SK-N-SH (cell line): ENCODE measurements at regions not wholly inside any gene's neighbourhood (a gene's known extent, or its start where the extent isn't known, plus 50 kb on each side); places are given as distances from the start of the nearest gene placed in this dataset.

Experiments used
- CTCF ChIA-PET: fragments of 300-600, 350-600 bp; formaldehyde crosslinking; extraction: SDS; loops from one replicate; lab custom pipeline; 2021; lab: Yijun Ruan, JAX
- POLR2A ChIA-PET: fragments of 350-600 bp; sonication (Branson Sonifier 250); formaldehyde crosslinking; extraction: SDS; loops from one replicate; lab custom pipeline; 2020; ENCODE audit warnings: antibody characterized with exemption, inconsistent platforms; lab: Yijun Ruan, JAX
- DNase-seq: peaks from one replicate; pipeline ENCODE4 v3.0.0; 2012
- H2AFZ ChIP-seq: fragments of 200-600 bp; sonication (generic); 2 replicates; pipeline ENCODE4 v1.8.1; 2016; ENCODE audit warnings: antibody characterized with exemption, mild to moderate bottlenecking, low read depth
- H3F3A ChIP-seq: fragments of 200-600 bp; sonication (generic); replicated peaks from 2 replicates; pipeline ENCODE3; 2016; ENCODE audit warnings: antibody characterized with exemption, mild to moderate bottlenecking; ENCODE audit not compliant: insufficient read depth
- H3K27ac ChIP-seq, 2 experiments: fragments of 200-500 bp in 1 of 2; fragments of 200-600 bp in 1 of 2; sonication (Bioruptor generic) in 1 of 2; sonication (generic), shearing (Covaris generic) in 1 of 2; 2 replicates each; pipeline versions ENCODE4 v1.5.1 to v1.6.1; 2014 to 2016; ENCODE audit warnings: low read depth in 2 of 2, inconsistent platforms in 1 of 2, low read length in 1 of 2, mild to moderate bottlenecking in 1 of 2, mixed read lengths in 1 of 2
- H3K27me3 ChIP-seq: fragments of 200-600 bp; sonication (generic), shearing (Covaris generic); 2 replicates; pipeline ENCODE4 v1.6.1; 2016; ENCODE audit warnings: mixed run types; ENCODE audit not compliant: insufficient read depth
- H3K36me3 ChIP-seq, 2 experiments: fragments of 200-500 bp in 1 of 2; fragments of 200-600 bp in 1 of 2; sonication (Bioruptor generic) in 1 of 2; sonication (generic) in 1 of 2; replicated peaks in 1 of 2; 2 replicates each; pipeline versions ENCODE3 to v1.5.1; 2014 to 2016; ENCODE audit warnings: low read length in 1 of 2, mild to moderate bottlenecking in 1 of 2; ENCODE audit not compliant: insufficient read depth in 2 of 2, control insufficient read depth in 1 of 2
- H3K4me1 ChIP-seq, 2 experiments: fragments of 200-500 bp in 1 of 2; fragments of 200-600 bp in 1 of 2; sonication (Bioruptor generic) in 1 of 2; sonication (generic), shearing (Covaris generic) in 1 of 2; 2 replicates each; pipeline versions ENCODE4 v1.5.1 to v1.6.1; 2014 to 2016; ENCODE audit warnings: low read depth in 1 of 2, low read length in 1 of 2, mixed run types in 1 of 2; ENCODE audit not compliant: insufficient read depth in 2 of 2, control insufficient read depth in 1 of 2
- H3K4me2 ChIP-seq: fragments of 200-600 bp; sonication (generic), shearing (Covaris generic); 2 replicates; pipeline ENCODE4 v1.6.1; 2017; ENCODE audit warnings: mixed run types
- H3K4me3 ChIP-seq, 2 experiments: fragments of 200-500 bp in 1 of 2; fragments of 200-600 bp in 1 of 2; sonication (Bioruptor generic) in 1 of 2; sonication (generic), shearing (Covaris generic) in 1 of 2; 2 replicates each; pipeline versions ENCODE4 v1.5.1 to v1.8.1; 2014 to 2016; ENCODE audit warnings: low read depth in 2 of 2, inconsistent platforms in 1 of 2, low read length in 1 of 2, mild to moderate bottlenecking in 1 of 2, mixed read lengths in 1 of 2, moderate library complexity in 1 of 2
- H3K79me2 ChIP-seq: fragments of 200-600 bp; sonication (generic); 2 replicates; pipeline ENCODE4 v1.8.1; 2017; ENCODE audit warnings: mild to moderate bottlenecking; ENCODE audit not compliant: insufficient read depth
- H3K9ac ChIP-seq: fragments of 200-600 bp; sonication (generic); 2 replicates; pipeline ENCODE4 v1.6.1; 2017; ENCODE audit warnings: mixed run types
- H3K9me2 ChIP-seq: fragments of 200-600 bp; sonication (generic); 2 replicates; pipeline ENCODE4 v1.6.1; 2017; ENCODE audit warnings: mixed run types
- H3K9me3 ChIP-seq: fragments of 200-600 bp; sonication (generic); 2 replicates; pipeline ENCODE4 v1.6.1; 2017; ENCODE audit warnings: mixed run types, mild to moderate bottlenecking, moderate library complexity
- H4K20me1 ChIP-seq: fragments of 200-600 bp; sonication (generic); 2 replicates; pipeline ENCODE4 v1.6.1; 2017; ENCODE audit warnings: mild to moderate bottlenecking, mixed run types; ENCODE audit not compliant: insufficient read depth
- ELF1 ChIP-seq: IDR thresholded peaks from 2 replicates; pipeline ENCODE4 v1.4.0; 2012
- EZH2phosphoT487 ChIP-seq: fragments of 200-600 bp; sonication (generic); IDR thresholded peaks from 2 replicates; pipeline ENCODE4 v1.6.1; 2017; ENCODE audit warnings: low read depth, mixed run types, mild to moderate bottlenecking, antibody characterized with exemption, moderate library complexity, borderline replicate concordance
- FOSL2 ChIP-seq: IDR thresholded peaks from 2 replicates; pipeline ENCODE4 v1.4.0; 2012; ENCODE audit warnings: low read depth, mild to moderate bottlenecking, moderate library complexity, borderline replicate concordance
- GABPA ChIP-seq: IDR thresholded peaks from 2 replicates; pipeline ENCODE4 v1.4.0; 2012; ENCODE audit warnings: low read depth, mild to moderate bottlenecking
- MXI1 ChIP-seq: IDR thresholded peaks from 2 replicates; pipeline ENCODE4 v1.6.1; 2012; ENCODE audit warnings: mild to moderate bottlenecking, low read depth, low read length, improper control_type of control experiment
- NRF1 ChIP-seq: IDR thresholded peaks from 2 replicates; pipeline ENCODE4 v1.6.1; 2012; ENCODE audit warnings: low read depth, mild to moderate bottlenecking, low read length
- POLR2AphosphoS5 ChIP-seq: IDR thresholded peaks from 2 replicates; pipeline ENCODE4 v1.6.1; 2012; ENCODE audit warnings: low read depth, low read length
- RAD21 ChIP-seq: IDR thresholded peaks from 2 replicates; pipeline ENCODE4 v1.6.1; 2012; ENCODE audit warnings: mild to moderate bottlenecking, low read length
- RXRA ChIP-seq: IDR thresholded peaks from 2 replicates; pipeline ENCODE4 v1.4.0; 2012; ENCODE audit warnings: low read depth, mild to moderate bottlenecking, borderline replicate concordance
- TCF12 ChIP-seq: IDR thresholded peaks from 2 replicates; pipeline ENCODE4 v1.4.0; 2012
- WGBS: methylation state at CpG from one replicate; pipeline ENCODE4 v1.1.6; 2017; ENCODE audit warnings: low lambda C conversion rate; 5-methylcytosine and 5-hydroxymethylcytosine counted together
- TF ChIP-seq, protein P1 (sequence below): fragments of 200-600 bp; sonication (generic); IDR thresholded peaks from 2 replicates; pipeline ENCODE4 v1.6.1; 2017; ENCODE audit warnings: antibody characterized with exemption, mild to moderate bottlenecking, moderate library complexity
- TF ChIP-seq, protein P2 (sequence below): IDR thresholded peaks from 2 replicates; pipeline ENCODE4 v1.4.0; 2012; ENCODE audit warnings: low read depth, borderline replicate concordance
- TF ChIP-seq, protein P3 (sequence below): fragments of 150-350 bp; IDR thresholded peaks from 2 replicates; pipeline ENCODE4 v1.6.1; 2016; ENCODE audit warnings: mild to moderate bottlenecking, low read depth, low read length

DNA sequence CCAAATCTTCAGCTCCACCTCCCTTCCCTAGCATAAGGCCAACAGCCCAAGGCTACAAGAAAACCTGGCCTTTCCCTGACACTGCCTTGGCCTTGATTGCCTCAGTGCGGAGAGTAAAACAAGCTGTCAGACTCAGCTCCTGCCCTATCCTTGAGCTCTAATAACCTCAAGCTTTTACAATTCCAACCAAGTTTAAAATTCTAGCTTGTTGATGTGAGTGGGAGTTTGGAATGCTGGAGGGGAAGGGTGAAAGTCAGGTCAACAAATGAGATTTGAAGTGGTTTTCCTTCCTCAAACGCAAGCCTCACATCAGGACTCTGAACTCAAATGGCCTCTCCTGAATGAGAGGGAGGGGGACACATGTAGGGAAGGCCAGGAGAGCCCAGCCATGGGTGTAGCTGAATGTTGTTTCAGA, 197.0 kb upstream of the VLDLR start:
- Histone ChIP-seq H3K9me3 (no peaks in the 10 kb centered on the region), H3K36me3 (no peaks in the 10 kb centered on the region), H3K79me2 (no peaks in the 10 kb centered on the region), H3K9me2 (no peaks in the 10 kb centered on the region), H3K4me3 (no peak overlapping the region), H3K27ac (no peak overlapping the region), H2AFZ (no peak overlapping the region), H3K9ac (no peak overlapping the region), H4K20me1 (no peaks in the 10 kb centered on the region), H3K4me1 (no peaks in the 10 kb centered on the region), H3K4me2 (no peak overlapping the region), H3F3A (no peaks in the 10 kb centered on the region), H3K27me3 (no peaks in the 10 kb centered on the region)
- ChIA-PET POLR2A (no interaction called here), CTCF (interaction anchor here (1.1 kb wide), 1 partner anchor 14 kb away, joined by 3 read pairs; no protein-coding TSS in a partner anchor)
- 73% methylated on average over 2 of the region's 2 CpGs for WGBS
- no peak for DNase-seq
- TF ChIP-seq MXI1, result no peak
- no peak for TF ChIP-seq RXRA
- TF ChIP-seq ELF1, result no peak
- TF ChIP-seq RAD21, result no peak
- no peak for TF ChIP-seq GABPA
- no peak for TF ChIP-seq TCF12

DNA sequence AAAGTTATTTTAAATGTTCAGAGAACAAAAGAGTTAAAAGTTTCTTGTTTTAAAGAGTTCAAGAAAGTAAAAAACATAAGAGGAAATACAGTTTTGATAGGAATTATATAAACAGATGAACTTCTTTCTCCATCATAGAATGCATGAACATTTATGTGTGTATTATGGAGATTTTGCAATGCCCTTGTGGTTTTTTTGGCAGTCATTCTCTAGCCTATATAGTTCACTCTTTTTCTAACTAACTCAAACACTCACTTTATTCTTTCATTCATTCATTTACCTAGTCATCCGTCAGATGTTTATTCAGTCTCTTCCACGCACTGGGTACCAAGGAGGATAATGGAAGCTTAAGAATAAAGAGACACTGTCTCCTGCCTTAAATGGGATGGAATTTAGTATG, 195.9 kb upstream of the VLDLR start:
- WGBS, result 66% methylated on average over 2 of the region's 2 CpGs
- Histone ChIP-seq H4K20me1 (no peaks in the 10 kb centered on the region), H3K79me2 (no peaks in the 10 kb centered on the region), H2AFZ (no peak overlapping the region), H3K9me2 (no peaks in the 10 kb centered on the region), H3K4me1 (no peaks in the 10 kb centered on the region), H3K9ac (no peak overlapping the region), H3K27ac (no peak overlapping the region), H3K27me3 (no peaks in the 10 kb centered on the region), H3K9me3 (no peaks in the 10 kb centered on the region), H3F3A (no peaks in the 10 kb centered on the region), H3K4me3 (no peak overlapping the region), H3K36me3 (no peaks in the 10 kb centered on the region), H3K4me2 (no peak overlapping the region)
- TF ChIP-seq EZH2phosphoT487 (no peak), FOSL2 (no peak), NRF1 (no peak), POLR2AphosphoS5 (no peak), RAD21 (no peak), MXI1 (no peak)
- TF ChIP-seq, protein P1, sequence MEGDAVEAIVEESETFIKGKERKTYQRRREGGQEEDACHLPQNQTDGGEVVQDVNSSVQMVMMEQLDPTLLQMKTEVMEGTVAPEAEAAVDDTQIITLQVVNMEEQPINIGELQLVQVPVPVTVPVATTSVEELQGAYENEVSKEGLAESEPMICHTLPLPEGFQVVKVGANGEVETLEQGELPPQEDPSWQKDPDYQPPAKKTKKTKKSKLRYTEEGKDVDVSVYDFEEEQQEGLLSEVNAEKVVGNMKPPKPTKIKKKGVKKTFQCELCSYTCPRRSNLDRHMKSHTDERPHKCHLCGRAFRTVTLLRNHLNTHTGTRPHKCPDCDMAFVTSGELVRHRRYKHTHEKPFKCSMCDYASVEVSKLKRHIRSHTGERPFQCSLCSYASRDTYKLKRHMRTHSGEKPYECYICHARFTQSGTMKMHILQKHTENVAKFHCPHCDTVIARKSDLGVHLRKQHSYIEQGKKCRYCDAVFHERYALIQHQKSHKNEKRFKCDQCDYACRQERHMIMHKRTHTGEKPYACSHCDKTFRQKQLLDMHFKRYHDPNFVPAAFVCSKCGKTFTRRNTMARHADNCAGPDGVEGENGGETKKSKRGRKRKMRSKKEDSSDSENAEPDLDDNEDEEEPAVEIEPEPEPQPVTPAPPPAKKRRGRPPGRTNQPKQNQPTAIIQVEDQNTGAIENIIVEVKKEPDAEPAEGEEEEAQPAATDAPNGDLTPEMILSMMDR, result no peak
- TF ChIP-seq, protein P2, sequence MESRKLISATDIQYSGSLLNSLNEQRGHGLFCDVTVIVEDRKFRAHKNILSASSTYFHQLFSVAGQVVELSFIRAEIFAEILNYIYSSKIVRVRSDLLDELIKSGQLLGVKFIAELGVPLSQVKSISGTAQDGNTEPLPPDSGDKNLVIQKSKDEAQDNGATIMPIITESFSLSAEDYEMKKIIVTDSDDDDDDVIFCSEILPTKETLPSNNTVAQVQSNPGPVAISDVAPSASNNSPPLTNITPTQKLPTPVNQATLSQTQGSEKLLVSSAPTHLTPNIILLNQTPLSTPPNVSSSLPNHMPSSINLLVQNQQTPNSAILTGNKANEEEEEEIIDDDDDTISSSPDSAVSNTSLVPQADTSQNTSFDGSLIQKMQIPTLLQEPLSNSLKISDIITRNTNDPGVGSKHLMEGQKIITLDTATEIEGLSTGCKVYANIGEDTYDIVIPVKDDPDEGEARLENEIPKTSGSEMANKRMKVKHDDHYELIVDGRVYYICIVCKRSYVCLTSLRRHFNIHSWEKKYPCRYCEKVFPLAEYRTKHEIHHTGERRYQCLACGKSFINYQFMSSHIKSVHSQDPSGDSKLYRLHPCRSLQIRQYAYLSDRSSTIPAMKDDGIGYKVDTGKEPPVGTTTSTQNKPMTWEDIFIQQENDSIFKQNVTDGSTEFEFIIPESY, result no peak
- TF ChIP-seq, protein P3, sequence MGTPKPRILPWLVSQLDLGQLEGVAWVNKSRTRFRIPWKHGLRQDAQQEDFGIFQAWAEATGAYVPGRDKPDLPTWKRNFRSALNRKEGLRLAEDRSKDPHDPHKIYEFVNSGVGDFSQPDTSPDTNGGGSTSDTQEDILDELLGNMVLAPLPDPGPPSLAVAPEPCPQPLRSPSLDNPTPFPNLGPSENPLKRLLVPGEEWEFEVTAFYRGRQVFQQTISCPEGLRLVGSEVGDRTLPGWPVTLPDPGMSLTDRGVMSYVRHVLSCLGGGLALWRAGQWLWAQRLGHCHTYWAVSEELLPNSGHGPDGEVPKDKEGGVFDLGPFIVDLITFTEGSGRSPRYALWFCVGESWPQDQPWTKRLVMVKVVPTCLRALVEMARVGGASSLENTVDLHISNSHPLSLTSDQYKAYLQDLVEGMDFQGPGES, result no peak
- CTCF ChIA-PET, result interaction anchor here (0.7 to 1.1 kb wide), 2 partner anchors 13 to 84 kb away, joined by 3 read pairs; no protein-coding TSS in a partner anchor
- no peak for DNase-seq
- POLR2A ChIA-PET, result no interaction called here
